HG03196 (cell line): ENCODE measurements at regions not wholly inside any gene's neighbourhood (a gene's known extent, or its start where the extent isn't known, plus 50 kb on each side); places are given as distances from the start of the nearest gene placed in this dataset.

ENCODE experiments used
- ATAC-seq: cut with Tn5 transposase; IDR thresholded peaks from one replicate; pipeline ENCODE4 v1.9.1; 2021; ENCODE audit not compliant: unreplicated experiment

DNA sequence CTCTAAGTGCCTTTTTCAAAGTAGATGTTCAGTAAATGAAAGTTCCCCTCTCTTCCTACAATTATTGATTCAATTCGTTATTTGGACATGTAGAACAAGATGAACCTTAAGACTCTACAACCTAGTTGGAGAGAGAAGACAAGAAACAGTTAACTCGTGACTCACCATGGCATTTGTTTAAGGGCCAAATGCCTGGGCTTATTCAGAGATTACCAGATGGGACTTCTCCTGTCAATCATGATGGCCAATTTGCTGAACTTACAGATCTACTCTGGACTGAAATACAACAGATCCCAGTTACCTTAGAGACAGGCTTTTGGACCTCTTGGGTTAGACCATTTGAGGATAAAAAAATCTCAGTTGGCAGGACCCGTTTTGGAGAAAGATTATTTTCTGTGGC is 93.5 kb downstream of the C1orf94 start:
- no peak for ATAC-seq

DNA sequence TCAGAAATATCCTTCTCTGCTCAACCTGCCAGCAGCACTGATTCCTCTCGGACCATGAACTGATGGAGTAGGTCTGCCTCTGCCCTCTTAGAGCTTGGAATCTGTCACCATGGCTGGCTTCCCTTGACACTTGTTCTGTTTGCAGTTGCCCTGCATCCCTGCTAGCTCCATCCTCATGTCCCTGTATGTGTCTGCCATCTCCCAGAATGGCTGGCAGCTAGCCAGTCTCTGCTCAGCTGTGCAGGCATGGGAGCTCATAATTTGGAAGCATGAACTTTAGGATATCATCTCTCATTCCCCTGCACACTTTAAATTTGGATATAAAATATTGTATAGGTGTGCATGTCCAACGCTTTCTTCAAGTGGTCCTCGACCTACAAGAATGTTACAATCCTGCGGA is 95.4 kb downstream of the C1orf94 start:
- no peak for ATAC-seq

DNA sequence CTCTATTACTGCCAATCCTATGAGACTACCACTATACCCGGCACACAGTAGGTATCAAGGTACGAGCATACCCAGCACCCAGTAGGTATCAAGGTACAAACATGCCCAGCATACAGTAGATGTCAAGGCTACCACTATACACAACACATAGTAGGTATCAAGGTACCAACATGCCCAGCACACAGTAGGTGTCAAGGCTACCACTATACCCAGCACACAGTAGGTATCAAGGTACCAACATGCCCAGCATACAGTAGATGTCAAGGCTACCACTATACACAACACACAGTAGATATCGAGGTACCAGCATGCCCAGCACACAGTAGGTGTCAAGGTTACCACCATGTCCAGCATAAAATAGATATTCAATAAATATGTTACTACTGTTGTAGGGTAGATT is 98.4 kb downstream of the C1orf94 start:
- ATAC-seq: no peak

DNA sequence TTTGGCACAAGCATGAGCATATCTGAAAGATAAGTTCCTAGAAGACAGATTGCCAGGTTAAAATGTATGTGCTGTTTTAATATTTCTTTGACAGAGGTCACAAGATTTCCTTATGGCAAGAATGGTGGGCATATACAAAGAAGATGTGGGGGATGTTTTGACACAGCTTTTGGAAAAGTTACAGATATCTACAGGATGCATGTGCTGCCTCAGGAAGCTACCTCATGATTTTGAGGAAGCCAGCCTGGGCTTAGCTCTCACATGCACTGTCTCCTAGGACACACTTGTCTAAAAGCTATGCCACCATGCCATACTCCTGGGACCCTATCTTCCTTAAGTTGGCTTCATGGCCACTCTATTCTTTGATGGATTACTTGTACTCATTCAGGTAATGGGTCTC is 99.9 kb downstream of the C1orf94 start:
- ATAC-seq: no peak

DNA sequence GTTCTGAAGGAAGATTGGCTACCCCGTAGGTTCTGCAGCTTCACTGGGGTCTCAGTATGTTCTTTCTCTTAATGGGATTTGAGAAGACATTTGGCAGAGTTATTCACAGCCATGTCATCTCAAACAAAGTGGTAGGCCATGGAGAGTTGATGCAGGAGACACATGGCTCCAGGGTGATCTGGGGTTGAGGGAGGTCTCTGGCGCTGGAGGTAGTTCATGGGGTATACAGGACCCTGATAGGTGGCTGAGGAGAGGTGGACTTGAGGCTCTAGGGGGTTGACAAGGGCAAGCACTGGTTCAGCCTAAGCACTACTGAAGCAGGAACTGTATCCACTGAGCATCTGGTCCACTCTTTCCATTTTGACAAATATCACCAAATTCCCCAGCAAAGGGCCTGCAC is 100.4 kb downstream of the C1orf94 start:
- ATAC-seq: no peak

DNA sequence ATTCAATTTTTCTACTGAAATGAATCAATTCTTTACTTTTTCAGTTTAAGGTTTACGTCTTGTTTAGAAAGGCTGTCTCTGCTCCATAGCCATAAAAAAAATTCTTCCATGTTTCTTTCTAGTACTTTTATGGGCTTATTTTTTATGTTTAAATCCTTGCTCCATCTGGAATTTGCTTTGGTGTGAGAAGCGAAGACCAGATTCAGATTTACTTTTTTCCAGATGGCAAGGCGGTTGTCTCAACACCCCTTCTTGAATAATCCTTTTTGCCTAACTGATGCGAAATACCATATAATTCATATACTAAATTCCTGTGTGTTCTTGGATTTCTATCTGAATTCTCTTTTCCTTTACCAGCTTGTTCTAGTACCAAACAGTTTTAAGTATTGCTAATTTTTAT is 101.5 kb downstream of the C1orf94 start:
- no peak for ATAC-seq

DNA sequence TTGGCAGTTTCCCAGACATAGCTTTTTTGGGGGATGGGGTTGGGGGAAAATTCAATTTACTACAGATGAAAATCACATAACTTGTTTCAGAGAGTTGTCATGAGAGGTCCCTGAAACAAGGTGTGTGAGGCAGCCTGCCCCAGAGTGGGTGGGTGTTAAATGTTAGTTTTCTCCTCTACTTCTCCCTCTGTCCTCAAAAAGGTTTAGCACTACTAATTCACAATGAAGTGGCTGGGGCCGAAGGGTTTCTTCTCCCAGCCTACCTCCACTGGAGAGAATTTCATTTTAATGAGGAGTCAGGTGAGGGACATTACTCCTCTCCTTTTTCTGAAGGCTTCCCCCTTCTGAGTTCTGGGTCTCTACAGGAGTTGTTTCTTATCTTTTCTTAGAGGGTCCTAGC is 103.3 kb downstream of the C1orf94 start:
- ATAC-seq: no peak

DNA sequence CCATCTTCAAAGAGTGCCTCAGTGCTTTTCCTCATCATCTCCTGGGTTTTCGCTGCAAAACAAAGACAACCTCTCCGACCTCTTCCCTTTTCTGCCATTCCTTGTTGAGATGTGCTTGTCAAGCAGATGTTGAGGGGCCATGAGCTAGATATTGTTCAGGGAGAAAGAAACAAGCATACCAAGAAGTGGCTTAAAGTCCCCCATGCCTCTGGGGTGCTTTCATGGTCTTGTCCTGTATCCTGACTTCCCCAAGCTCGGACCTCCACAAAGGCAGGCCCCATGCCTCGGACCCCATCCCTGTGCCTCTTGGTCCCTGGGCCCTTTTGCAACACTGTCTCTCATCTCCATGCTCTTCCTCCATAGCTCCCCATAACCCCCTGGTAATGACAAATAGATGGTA is 103.8 kb downstream of the C1orf94 start:
- ATAC-seq: no peak

DNA sequence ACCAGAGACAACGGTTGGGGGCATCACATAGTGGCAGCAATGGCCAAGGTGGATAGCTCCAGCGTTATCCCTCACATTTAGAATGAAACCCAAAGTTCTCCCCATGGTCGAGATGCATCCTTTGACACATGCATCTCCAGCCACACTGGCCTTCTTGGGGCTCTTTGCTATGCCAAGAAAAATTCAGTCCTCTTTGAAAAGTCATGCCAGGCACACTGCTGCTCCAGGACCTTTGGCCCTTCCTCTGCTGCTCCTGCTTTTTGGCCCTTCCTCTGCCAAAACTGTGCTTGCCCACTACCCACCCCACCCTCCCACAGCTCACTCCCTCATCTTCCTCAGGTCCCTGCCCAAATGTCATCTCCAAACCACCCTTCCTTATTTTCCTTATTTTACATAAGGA is 106.4 kb downstream of the C1orf94 start:
- ATAC-seq: no peak

DNA sequence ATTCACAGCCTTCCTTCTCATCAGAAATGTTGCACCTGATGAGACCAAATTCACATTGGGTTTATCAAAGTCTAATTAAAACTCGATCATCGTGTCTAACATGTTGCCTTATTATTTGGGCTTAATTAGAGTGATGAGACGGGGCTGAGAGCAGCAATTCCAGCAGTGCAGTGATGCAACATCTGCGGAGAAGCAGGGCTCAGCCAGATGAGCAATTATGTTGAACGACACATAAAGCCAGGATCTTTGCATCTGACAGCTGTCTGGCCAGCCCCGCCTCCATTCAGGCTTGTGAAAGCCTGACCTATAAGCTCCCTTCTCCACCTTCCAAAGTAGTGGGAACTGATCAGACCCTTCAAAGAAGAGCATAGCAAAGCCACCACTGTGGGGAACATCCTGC is 109.8 kb downstream of the C1orf94 start:
- no peak for ATAC-seq

DNA sequence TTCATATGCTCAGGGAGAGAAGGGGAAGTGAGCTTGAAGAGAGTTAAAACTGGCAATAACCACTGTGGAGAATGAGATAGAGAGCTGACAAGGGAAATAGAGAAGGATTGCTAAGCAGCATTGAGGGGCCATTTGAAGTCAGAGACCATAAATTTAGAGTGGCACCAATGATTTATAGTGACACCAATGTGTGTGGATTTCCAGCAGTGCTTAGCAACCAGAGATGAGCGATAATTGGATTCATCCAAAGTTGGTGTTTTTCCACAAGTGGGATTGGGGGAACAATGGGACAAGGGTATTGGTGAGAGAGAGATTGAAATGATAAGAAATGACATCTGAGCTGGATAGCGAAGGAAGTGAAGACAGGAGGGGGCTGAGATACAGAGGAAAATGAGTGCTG is 114.1 kb downstream of the C1orf94 start:
- no peak for ATAC-seq

DNA sequence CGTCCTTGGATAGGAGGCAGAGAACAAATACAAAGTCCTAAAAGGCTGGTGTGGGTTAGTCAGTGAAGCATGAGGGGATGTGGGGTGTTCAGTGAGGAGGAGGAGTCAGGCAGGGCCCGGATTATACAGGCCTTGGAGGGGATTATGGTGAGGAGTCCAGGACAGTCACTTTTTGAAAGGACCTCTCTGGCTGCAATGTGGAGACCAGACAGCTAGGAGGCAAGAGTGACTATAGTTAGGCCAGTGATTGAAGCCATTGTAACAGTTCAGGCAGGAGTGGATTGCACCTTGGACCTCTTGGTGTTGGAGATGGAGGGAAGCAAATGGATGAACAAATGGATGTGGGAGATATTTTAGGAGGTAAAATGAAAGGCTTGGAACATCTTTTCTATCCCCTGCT is 115.8 kb downstream of the C1orf94 start:
- ATAC-seq: no peak

DNA sequence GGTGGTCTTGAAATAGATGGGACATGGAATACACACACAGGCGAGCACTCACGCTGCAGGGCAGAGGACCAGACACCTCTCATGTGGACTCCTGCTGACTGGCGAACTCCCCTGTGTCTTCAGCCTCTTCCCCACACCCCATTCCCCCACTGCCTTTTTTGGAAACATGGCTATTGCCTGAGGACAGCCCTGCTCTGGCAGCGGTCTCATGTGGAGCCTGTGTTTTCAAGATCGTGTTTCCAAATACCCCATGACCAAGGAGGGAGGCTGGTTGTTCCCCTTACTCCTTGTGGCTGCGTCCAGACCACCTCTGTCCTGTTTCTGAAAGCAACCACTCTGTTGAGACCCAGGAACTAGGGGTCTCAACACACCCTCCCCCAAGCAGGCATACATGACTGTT is 119.4 kb downstream of the C1orf94 start:
- no peak for ATAC-seq

DNA sequence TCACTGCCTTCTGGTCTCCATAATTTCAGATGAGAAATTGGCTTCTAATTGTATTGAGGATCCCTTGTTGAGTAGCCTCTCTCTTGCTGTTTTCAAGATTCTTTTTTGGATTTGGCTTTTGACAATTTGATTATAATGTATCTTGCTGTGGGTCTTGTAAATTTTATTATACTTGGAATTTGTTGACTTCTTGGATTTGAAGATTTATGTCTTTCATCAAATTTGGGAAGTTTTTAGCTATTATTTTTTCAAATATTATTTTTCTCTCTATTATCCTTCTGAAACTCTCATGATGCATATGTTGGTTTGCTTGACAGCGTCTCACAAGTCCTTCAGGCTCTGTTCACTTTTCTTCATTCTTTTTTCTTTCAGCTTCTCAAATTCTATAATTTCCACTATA is 126.1 kb downstream of the C1orf94 start:
- no peak for ATAC-seq

DNA sequence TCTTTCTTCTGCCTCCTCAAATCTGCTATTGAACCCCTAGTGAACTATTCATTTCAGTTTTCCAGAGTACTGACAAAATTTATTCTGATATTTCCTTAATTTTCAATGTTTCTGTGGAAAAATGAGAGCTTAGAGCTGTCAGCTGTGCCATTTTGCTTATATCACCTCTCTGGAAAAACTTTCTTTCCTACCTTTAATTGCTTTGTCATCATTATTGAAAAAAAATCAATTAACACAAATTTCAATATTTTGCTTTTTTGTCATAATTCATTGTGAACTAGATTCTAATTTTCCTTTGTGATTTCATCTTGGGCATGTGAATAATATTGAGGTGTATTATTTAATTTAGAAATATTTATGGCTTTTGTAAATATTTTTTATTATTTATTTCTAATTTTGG is 126.5 kb downstream of the C1orf94 start:
- ATAC-seq: no peak

DNA sequence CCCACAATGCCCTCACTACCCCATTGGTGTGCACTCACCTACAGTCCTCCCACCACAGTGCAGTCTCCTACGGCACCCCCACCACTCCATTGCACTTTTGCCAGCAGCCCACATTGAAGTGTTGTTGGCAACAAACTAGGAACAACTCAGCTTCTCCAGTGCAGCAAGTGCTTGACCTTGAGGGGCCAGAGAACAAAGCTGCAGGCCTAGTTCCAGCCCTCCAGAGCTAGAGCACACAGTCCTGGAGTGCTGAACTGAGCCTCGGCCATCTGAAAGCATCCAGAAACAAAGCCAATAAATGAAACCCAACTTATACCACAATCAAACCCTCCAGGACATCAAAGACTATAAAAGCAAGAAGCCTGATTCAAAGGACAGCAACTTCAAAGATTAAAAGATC is 129.9 kb downstream of the C1orf94 start:
- no peak for ATAC-seq

DNA sequence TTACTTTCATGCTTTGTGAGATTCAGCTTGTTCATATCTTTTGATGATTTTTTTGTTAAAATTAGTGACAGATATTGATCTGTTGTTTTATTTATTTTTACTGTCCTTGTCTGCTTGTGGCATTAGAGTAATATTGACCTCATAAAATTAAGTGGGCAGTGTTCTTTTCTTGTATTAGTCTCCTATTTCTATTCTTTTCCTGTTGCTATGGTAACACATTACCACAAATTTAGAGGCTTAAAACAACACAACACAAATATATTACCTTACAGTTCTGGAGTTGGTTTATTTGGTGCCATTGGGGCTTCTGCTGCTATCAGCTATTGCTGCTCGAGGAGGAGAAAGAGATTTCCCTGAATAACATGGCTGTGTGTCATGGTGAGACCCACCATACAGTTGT is 135.7 kb downstream of the C1orf94 start:
- no peak for ATAC-seq

DNA sequence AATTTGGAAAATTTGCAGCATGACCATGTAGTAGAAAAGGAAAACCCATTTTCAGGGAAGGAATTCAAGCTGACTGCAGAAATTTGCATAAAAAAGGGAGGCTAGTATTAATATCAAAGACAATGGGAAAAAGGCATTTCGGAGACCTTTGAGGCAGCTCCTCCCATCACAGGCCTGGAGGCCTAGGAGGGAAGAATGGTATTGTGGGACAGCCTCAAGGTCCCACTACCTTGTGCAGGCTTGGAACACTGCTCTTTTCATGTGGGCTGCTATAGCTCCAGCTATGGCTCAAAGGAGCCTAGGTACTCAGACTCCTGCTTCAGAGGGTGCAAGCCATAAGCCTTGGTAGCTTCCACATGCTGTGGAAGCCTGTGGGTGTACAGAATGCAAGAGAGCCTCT is 139.3 kb downstream of the C1orf94 start:
- no peak for ATAC-seq

DNA sequence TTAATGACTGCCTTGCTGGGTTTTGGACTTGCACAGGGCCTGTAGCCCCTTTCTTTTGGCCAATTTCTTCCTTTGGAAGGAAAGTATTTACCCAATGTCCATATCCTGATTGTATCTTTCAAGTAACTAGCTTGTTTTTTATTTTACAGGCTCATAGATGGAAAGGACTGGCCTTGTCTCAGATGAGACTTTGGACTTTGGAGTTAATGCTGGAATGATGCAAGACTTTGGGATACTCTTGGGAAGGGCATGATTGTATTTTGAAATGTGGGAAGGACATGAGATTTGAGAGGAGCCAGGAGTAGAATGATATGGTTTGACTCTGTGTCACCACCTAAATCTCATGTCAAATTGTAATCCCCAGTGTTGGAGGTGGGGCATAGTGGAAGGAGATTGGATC is 140.1 kb downstream of the C1orf94 start:
- no peak for ATAC-seq

DNA sequence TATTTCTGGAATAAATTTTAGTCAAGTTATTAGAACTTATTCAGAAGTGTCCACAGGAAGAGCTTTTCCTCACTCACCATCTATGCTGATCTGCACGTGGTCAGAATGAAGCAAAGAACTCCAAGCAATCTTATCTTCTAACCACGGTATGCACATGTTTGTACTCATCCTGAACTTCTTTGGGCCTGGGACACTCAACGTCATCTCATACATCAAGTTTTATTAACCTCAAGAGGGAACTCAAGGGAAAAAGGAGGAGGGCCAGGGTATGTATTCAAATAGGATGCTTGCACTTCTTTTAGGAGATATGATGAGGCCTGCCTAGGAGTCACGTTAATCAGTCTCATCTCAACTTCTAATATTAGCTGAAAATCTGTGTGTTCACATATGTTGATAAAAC is 142.5 kb downstream of the C1orf94 start:
- ATAC-seq: no peak

DNA sequence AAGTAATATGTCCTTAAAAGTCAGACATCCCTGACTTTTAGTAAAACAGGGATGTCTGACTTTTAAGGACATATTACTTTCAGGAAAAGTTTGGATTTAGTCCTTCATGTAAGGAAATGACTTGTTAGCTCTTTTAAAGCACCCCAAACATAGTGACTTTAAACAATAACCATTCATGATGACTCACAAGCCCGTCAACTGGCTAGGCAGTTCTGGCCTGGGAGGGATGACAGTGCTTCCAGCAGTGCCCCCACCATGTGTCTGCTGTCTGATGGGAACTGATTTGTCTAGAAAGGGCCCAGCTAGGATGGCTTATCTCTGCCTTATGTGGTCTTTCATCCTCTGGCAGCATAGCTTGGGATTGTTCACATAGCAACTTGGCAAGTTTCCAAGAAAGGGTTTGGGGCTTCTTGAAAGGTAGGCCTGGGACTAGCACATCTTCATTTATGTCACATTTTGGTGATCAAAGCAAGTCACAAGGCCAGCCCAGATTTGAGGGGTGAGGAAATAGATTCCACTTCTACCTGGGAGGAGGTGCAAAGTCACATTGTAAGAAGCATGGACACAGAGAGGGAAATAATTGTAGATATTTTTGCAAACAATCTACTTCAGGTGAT is 143.5 kb downstream of the C1orf94 start:
- no peak for ATAC-seq

DNA sequence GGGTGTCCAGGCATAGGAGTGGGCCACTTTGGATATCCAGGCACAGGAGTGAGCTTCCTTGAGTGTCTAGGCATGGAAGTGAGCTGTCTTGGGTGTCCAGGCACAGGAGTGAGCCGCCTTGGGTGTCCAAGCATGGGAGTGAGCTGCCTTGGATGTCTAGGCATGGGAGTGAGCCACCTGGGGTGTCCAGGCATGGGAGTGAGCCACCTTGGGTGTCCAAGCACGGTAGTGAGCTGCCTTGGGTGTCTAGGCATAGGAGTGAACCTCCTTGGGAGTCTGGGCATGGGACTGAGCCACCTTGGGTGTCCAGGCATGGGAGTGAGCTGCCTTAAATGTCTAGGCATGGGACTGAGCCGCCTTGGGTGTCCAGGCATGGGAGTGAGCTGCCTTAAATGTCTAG is 146.3 kb downstream of the C1orf94 start:
- ATAC-seq: no peak

DNA sequence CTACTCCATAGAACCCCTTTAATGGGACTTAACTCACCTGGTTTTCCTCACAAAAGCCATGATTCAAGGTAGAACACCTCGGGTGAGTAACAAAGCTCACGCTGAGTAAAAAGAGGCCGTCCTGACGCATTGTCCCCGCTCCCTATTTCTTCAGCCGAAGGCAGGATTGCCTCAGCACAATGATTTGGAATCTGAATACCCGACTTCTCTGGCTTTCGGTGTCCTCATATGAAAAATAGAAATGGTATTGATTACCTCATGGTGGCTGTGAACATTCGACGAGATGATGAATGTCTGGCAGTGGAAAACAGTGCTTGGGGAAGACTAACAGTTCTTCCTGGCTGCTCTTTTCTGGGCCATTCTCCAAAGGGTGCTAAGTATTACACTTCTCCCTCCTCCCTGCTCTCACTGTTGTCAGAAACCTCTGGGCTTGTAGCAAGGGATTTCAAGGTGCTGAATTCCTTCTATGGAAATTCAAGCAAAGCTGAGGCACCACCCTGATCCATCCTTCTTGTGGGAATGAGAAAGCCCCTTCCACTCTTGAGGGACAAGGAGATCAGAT is 148.3 kb downstream of the C1orf94 start:
- no peak for ATAC-seq
